ENCODE measurements at regions not wholly inside any gene's neighbourhood (a gene's known extent, or its start where the extent isn't known, plus 50 kb on each side); places are given as distances from the start of the nearest gene placed in this dataset.
"Not testable (repeated sequence)": the region's sequence is repeated elsewhere in the genome, so short reads cannot be mapped to it uniquely, and the experiment has no call there.

DNA sequence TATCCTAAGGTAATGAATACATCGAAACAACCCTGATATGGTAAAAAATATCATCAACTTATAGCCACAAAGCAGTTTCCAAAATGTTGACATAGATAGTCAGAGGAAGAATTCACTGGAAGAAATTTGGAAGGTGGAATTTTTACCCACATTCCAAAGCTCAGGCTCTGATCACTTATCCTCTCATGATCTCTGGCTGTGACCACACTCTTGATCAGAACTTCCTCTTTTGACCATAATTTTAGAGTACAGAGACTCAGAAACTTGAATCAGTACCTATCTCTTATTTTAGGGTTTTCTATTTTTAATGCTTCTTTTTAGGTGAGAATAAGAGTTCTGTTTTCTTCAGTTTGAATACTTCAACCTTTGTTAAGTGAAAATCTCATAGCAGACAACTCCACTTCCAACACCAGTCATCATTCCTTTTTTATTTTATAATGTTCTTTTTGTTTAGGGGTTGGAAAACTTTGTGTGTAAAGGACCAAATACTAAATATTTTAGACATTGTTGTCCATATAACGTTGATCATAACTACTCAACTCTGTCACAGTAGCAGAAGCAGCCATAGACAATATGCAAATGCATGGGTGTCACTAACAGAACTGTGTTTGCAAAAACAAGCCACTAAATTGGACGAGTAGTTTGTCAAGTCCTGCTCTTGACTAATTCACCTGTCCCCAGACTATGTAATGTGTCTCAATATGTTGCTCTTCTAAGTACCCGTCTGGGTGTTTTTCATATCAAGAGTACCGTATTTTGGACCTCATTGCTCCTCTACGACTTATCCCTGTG is 891.6 kb upstream of the CRIM1 start:
- in situ Hi-C loops (cut with HindIII; ENCODE audit: low sequenced_read_pairs) = no loop called here

DNA sequence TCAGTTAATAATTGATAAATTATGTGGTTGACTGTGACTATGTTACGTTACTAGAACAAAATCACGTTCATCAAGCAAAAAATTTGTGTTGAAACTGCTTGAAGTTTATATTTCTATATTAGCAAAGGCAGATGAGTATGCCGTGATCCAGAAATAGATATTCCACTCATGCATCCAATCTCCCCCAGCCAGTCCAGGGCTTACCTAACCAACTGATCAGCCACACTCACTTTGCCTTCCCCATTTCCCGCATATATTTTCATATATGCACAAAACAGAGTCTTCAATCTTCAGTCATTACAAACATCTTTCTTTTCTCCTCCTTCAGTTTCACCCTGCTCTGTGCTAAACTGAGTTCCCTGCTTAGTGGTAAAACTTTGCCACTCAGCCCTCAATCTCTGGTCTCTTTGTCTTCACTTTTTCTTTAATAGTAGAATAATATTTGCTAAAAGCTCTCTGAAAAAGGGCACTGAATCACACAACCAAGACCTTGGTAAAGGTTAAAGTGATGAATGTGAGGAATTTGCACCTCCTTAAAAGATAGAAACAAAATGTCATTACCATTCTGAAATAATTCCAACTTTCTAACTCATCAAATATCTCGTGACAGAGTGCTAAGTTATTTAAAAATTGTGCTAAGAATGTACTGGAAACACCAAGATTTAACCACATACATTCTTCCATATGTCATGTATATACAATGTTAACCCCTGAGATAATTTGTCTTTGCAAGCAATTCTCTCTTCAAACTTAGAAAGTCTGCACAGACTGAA is 893.2 kb upstream of the CRIM1 start:
- in situ Hi-C loops (cut with HindIII; ENCODE audit: low sequenced_read_pairs) = no loop called here

DNA sequence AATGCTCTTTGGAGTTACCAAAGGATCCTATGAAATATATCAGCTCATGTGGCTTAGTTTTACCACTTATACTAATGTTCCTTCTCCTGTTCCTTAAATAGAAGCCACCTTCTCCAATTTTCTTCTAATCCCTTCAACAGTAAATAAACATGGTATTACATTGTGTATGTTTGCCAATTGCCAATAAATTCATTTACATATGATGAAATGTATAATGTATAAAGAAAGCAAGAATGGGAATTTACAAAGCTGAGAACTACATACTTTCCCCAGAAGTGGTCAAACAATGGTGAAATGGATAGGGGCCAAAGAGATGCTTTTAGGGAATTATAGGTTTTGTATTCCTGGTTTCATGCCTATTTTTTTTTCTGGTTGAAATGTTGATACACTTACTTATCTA is 894.2 kb upstream of the CRIM1 start:
- in situ Hi-C loops (cut with HindIII; ENCODE audit: low sequenced_read_pairs) = no loop called here

- in situ Hi-C loops (cut with HindIII; ENCODE audit: low sequenced_read_pairs) = no loop called here
These were observed 900.5 kb upstream of the CRIM1 start for GRCh38 chr2:35454966-35455638.

GRCh38 chr2:35447821-35448220 is 907.8 kb upstream of the CRIM1 start:
- in situ Hi-C loops (cut with HindIII; ENCODE audit: low sequenced_read_pairs) = no loop called here

DNA sequence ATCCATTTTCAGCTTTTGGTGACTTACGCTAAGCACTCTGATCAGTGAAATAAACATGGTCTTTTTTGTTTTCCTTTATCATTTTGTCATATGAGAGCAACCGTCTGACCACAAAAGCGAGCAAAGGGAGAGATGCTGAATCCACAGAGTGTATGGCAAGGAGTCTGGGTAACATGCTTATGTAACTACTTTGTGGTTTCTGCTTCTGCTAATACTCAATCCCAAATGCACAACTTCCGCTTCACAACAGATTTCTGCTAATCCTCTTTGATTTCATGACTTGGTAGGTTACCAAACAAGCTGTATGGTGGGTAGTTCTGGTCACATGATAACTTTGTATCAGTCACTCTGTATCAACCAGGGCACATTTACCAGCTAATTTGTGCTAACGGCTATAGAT is 908.4 kb upstream of the CRIM1 start:
- in situ Hi-C loops (cut with HindIII; ENCODE audit: low sequenced_read_pairs) = no loop called here

DNA sequence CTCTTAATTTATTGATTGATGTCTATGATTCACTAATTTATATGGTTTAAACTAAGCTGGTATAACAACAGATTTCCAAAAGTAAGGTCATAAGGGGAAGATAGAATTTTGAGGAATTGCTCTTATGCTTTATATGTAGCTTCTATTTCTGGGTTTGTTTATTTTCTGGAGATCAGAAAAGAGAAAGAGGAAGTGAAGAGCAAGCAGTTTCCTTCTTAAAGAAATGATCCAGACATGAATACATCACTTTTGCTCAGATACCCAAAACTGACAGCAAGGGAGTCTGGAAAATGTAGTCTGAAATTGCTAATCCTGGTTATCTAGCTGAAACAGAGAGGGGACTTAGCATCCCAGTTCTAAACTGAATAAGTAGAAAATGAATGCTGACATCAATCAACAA is 912.5 kb upstream of the CRIM1 start:
- in situ Hi-C loops (cut with HindIII; ENCODE audit: low sequenced_read_pairs) = no loop called here

- in situ Hi-C loops (cut with HindIII; ENCODE audit: low sequenced_read_pairs) = not testable (repeated sequence)
These were observed 914.0 kb upstream of the CRIM1 start for GRCh38 chr2:35441575-35441974.

- in situ Hi-C loops (cut with HindIII; ENCODE audit: low sequenced_read_pairs) = not testable (repeated sequence)
These were observed 915.3 kb upstream of the CRIM1 start for GRCh38 chr2:35440308-35440707.

DNA sequence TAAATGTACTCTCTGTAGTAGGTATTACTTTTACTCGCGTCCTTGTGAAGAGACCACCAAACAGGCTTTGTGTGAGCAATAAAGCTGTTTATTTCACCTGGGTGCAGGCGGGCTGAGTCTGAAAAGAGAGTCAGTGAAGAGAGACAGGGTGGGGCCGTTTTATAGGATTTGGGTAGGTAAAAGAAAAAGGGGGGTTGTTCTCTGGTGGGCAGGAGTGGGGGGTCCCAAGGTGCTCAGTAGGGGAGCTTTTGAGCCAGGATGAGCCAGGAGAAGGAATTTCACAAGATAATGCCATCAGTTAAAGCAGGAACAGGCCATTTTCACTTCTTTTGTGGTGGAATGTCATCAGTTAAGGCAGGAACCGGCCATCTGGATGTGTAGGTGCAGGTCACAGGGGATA is 918.7 kb upstream of the CRIM1 start:
- in situ Hi-C loops (cut with HindIII; ENCODE audit: low sequenced_read_pairs) = not testable (repeated sequence)

DNA sequence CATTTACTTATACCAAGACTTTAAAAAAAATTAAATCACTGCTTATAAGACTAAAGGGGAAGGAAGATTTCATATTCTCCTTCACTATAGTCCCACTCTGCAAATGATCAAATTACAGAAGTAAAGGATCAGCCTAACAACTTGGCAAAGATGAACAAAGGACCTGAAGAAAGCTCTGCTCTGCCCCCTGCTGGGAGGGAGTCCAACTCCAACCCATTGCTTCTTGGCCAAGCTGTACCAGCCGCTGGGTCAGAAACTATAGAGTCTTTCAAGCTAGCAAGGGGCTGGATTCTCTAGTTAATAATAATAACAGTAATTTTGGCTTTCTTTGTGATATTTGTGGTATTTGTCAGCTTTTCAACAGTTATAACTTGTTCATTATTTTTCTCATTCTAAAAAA is 927.0 kb upstream of the CRIM1 start:
- in situ Hi-C loops (cut with HindIII; ENCODE audit: low sequenced_read_pairs) = no loop called here

DNA sequence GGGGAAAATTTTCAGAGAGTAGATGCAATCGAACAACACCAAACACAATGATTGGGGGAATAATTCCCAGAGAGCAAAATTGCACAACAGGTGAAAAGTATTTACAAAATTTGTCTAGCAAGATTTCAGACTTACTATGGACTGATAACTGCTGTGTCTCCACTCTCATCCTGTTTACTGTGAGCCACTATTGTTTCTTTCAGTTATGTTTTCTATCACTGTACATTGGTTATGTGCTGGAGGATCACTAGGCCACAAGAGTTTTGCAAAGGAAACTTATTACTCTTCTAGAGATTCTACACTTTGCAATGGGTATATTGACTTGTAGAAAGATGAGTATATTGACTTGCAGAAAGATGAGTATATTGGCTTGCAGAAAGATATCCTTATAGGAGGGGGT is 934.1 kb upstream of the CRIM1 start:
- in situ Hi-C loops (cut with HindIII; ENCODE audit: low sequenced_read_pairs) = no loop called here

- in situ Hi-C loops (cut with HindIII; ENCODE audit: low sequenced_read_pairs) = no loop called here
These were observed 938.3 kb upstream of the CRIM1 start for GRCh38 chr2:35417293-35417692.

GRCh38 chr2:35416391-35417140 is 939.0 kb upstream of the CRIM1 start:
- in situ Hi-C loops (cut with HindIII; ENCODE audit: low sequenced_read_pairs) = no loop called here

GRCh38 chr2:35415942-35416341 is 939.6 kb upstream of the CRIM1 start:
- in situ Hi-C loops (cut with HindIII; ENCODE audit: low sequenced_read_pairs) = no loop called here

- in situ Hi-C loops (cut with HindIII; ENCODE audit: low sequenced_read_pairs) = no loop called here
These were observed 940.3 kb upstream of the CRIM1 start for GRCh38 chr2:35415282-35415681.

GRCh38 chr2:35410431-35411061 is 945.0 kb upstream of the CRIM1 start:
- in situ Hi-C loops (cut with HindIII; ENCODE audit: low sequenced_read_pairs) = no loop called here

DNA sequence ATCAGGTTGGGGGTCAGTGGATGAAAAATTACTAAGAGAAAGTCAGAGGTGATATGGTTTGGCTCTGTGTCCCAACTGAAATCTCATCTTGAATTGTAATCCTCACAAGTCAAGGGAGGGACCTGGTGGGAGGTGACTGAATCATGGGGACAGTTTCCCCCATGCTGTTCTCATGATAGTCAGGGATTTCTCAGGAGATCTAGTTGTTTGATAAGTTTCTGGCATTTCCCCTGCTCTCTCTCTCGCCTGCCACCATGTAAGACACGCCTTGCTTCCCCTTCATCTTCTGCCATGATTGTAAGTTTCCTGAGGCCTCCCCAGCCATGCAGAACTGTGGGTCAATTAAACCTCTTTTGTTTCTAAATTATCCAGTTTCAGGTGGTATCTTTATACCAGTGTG is 945.8 kb upstream of the CRIM1 start:
- in situ Hi-C loops (cut with HindIII; ENCODE audit: low sequenced_read_pairs) = no loop called here

DNA sequence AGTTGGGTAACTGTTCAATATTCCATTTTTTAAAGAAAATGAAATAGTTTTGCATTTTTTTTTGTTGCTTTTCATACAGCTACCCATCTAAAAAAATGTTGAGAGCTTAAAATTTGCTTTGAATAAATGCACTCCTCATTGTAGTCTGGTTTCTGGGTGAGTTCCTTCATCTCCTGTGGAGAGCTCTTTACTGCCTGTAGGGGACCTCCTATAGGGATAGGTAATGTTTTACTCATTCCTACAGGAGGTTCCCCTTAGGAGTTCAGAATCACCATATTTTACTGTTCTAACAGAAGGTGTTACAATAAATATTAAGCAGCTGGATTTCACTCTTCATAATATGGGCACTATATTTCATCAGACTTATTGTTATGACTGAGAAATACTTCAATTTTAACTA is 947.3 kb upstream of the CRIM1 start:
- in situ Hi-C loops (cut with HindIII; ENCODE audit: low sequenced_read_pairs) = no loop called here

- in situ Hi-C loops (cut with HindIII; ENCODE audit: low sequenced_read_pairs) = no loop called here
These were observed 963.7 kb upstream of the CRIM1 start for GRCh38 chr2:35391736-35392442.

Data from DLD1 (cell line).